Neuronal stem cell (in vitro differentiated cells): ENCODE measurements at regions not wholly inside any gene's neighbourhood (a gene's known extent, or its start where the extent isn't known, plus 50 kb on each side); places are given as distances from the start of the nearest gene placed in this dataset.
A peak's percentile ranks its signal among the peaks of the same experiment; 100 is the strongest.
"Not testable (repeated sequence)": the region's sequence is repeated elsewhere in the genome, so short reads cannot be mapped to it uniquely, and the experiment has no call there.

Source experiments
- DNase-seq: peaks from one replicate; pipeline ENCODE4 v3.0.0-alpha.2; 2013; ENCODE audit warnings: low spot score
- H2AFZ ChIP-seq: one replicate; pipeline ENCODE4 v1.6.1; 2013; ENCODE audit warnings: mild to moderate bottlenecking, low read length, inconsistent platforms
- H2AK5ac ChIP-seq: 2 replicates; pipeline ENCODE4 v1.6.1; 2013; ENCODE audit warnings: low read depth, mild to moderate bottlenecking, inconsistent platforms, low read length, moderate library complexity, mixed read lengths
- H2BK120ac ChIP-seq: 2 replicates; pipeline ENCODE4 v1.6.1; 2013; ENCODE audit warnings: low read depth, mild to moderate bottlenecking, inconsistent platforms, low read length, moderate library complexity, mixed read lengths
- H2BK12ac ChIP-seq: one replicate; pipeline ENCODE4 v1.6.1; 2013; ENCODE audit warnings: low read length, inconsistent platforms
- H2BK15ac ChIP-seq: 2 replicates; pipeline ENCODE4 v1.6.1; 2013; ENCODE audit warnings: mild to moderate bottlenecking, low read length, inconsistent platforms, mixed read lengths
- H2BK5ac ChIP-seq: one replicate; pipeline ENCODE4 v1.6.1; 2013; ENCODE audit warnings: inconsistent platforms, mild to moderate bottlenecking, low read length, moderate library complexity
- H3K14ac ChIP-seq: one replicate; pipeline ENCODE4 v1.6.1; 2013; ENCODE audit warnings: low read length, inconsistent platforms
- H3K18ac ChIP-seq: 2 replicates; pipeline ENCODE4 v1.6.1; 2013; ENCODE audit warnings: low read length, inconsistent platforms
- H3K23ac ChIP-seq: 2 replicates; pipeline ENCODE4 v1.6.1; 2013; ENCODE audit warnings: low read depth, mild to moderate bottlenecking, mixed read lengths, low read length, inconsistent platforms; ENCODE audit not compliant: poor library complexity
- H3K27ac ChIP-seq: replicated peaks from 3 replicates; pipeline ENCODE4 v1.5.1; 2013; ENCODE audit warnings: low read length, inconsistent platforms
- H3K27me3 ChIP-seq, 3 experiments: 2 replicates each; pipeline ENCODE4 v1.6.1; 2013; ENCODE audit warnings: low read length in 3 of 3, mild to moderate bottlenecking in 2 of 3, inconsistent platforms in 1 of 3, low read depth in 1 of 3, mixed read lengths in 1 of 3, moderate library complexity in 1 of 3; ENCODE audit not compliant: control insufficient read depth in 3 of 3, insufficient read depth in 3 of 3
- H3K36me3 ChIP-seq, 2 donors: replicated peaks in 1 of 2; 2 replicates each; pipeline ENCODE4 v1.6.1; 2013; ENCODE audit warnings: low read length in 2 of 2; ENCODE audit not compliant: control insufficient read depth in 2 of 2, insufficient read depth in 2 of 2
- H3K4ac ChIP-seq: 2 replicates; pipeline ENCODE4 v1.6.1; 2013; ENCODE audit warnings: inconsistent platforms, mild to moderate bottlenecking, low read length, moderate library complexity
- H3K4me1 ChIP-seq, 2 donors: 1 replicate in 1 of 2; 2 replicates in 1 of 2; pipeline ENCODE4 v1.6.1; 2013; ENCODE audit warnings: low read length in 2 of 2, low read depth in 1 of 2; ENCODE audit not compliant: control insufficient read depth in 2 of 2, insufficient read depth in 1 of 2
- H3K4me2 ChIP-seq: one replicate; pipeline ENCODE4 v1.6.1; 2013; ENCODE audit warnings: mild to moderate bottlenecking, low read length, inconsistent platforms; ENCODE audit not compliant: insufficient read depth, poor library complexity, severe bottlenecking
- H3K4me3 ChIP-seq, 2 donors: 2 replicates each; pipeline ENCODE4 v1.5.1; 2013; ENCODE audit warnings: low read length in 2 of 2, mild to moderate bottlenecking in 2 of 2, inconsistent platforms in 1 of 2, moderate library complexity in 1 of 2
- H3K79me1 ChIP-seq: one replicate; pipeline ENCODE4 v1.6.1; 2013; ENCODE audit warnings: low read depth, mild to moderate bottlenecking, inconsistent platforms, low read length, moderate library complexity
- H3K9ac ChIP-seq: one replicate; pipeline ENCODE4 v1.6.1; 2013; ENCODE audit warnings: mild to moderate bottlenecking, low read depth, low read length, inconsistent platforms; ENCODE audit not compliant: poor library complexity
- H3K9me3 ChIP-seq, 2 donors: replicated peaks in 1 of 2; 2 replicates each; pipeline versions ENCODE3 to v1.6.1; 2013; ENCODE audit warnings: low read length in 2 of 2, mild to moderate bottlenecking in 2 of 2, inconsistent platforms in 1 of 2, low read depth in 1 of 2, mixed read lengths in 1 of 2, moderate library complexity in 1 of 2; ENCODE audit not compliant: control insufficient read depth in 2 of 2, insufficient read depth in 1 of 2
- H4K8ac ChIP-seq: one replicate; pipeline ENCODE4 v1.6.1; 2013; ENCODE audit warnings: low read depth, mild to moderate bottlenecking, inconsistent platforms, low read length, moderate library complexity
- H4K91ac ChIP-seq: one replicate; pipeline ENCODE4 v1.6.1; 2013; ENCODE audit warnings: low read length, low read depth, mild to moderate bottlenecking, inconsistent platforms; ENCODE audit not compliant: poor library complexity
- WGBS, 2 donors: extraction: QIAGEN DNeasy Blood & Tissue Kit; methylation state at CpG; one replicate each; pipeline ENCODE4 v1.1.7; 2013; ENCODE audit warnings: missing lambda C conversion rate in 2 of 2, mixed read lengths in 1 of 2; ENCODE audit not compliant: insufficient read length in 2 of 2, insufficient replicate concordance in 1 of 2; ENCODE audit errors: extremely low coverage in 2 of 2; 5-methylcytosine and 5-hydroxymethylcytosine counted together

- not testable (repeated sequence) for H2BK12ac ChIP-seq, H3K36me3 ChIP-seq, H2BK5ac ChIP-seq, H4K91ac ChIP-seq, H2BK120ac ChIP-seq, H2AK5ac ChIP-seq, H3K4me2 ChIP-seq, H3K18ac ChIP-seq, DNase-seq, H3K9me3 ChIP-seq, H3K27me3 ChIP-seq, H3K4me1 ChIP-seq, H3K14ac ChIP-seq, H3K23ac ChIP-seq, H3K79me1 ChIP-seq, H2AFZ ChIP-seq, H3K9ac ChIP-seq, H3K4ac ChIP-seq, H2BK15ac ChIP-seq, H3K4me3 ChIP-seq, H3K27ac ChIP-seq, H4K8ac ChIP-seq
- no CpG with 5 or more reads among the region's 40 CpGs for WGBS, 2 donors
Measured at GRCh38 chr21:22818681-22819485, 1820.7 kb downstream of the NCAM2 start.

GRCh38 chr21:22827422-22827821, 1829.2 kb downstream of the NCAM2 start:
- Histone ChIP-seq H3K4me3 (no peak overlapping the region), H2BK12ac (no peak overlapping the region), H2BK5ac (no peak overlapping the region), H3K14ac (no peak overlapping the region), H3K4me2 (no peak overlapping the region), H2AK5ac (no peak overlapping the region), H2BK15ac (no peak overlapping the region), H3K36me3 (no peaks in the 10 kb centered on the region), H3K4ac (no peak overlapping the region), H3K27me3 (no peaks in the 10 kb centered on the region), H3K9ac (no peak overlapping the region), H3K4me1 (no peaks in the 10 kb centered on the region), H3K23ac (no peak overlapping the region), H3K79me1 (no peaks in the 10 kb centered on the region), H2BK120ac (no peak overlapping the region), H3K9me3 (peaks cover 0 to 11% of the 10 kb centered on the region in 2 donors), H4K8ac (no peak overlapping the region), H3K27ac (no peak overlapping the region), H2AFZ (no peak overlapping the region), H4K91ac (no peak overlapping the region), H3K18ac (no peak overlapping the region)
- no peak for DNase-seq

GRCh38 chr21:22842875-22843274, 1844.7 kb downstream of the NCAM2 start:
- Histone ChIP-seq H2AK5ac (no peak overlapping the region), H2BK12ac (no peak overlapping the region), H4K8ac (no peak overlapping the region), H3K23ac (no peak overlapping the region), H3K4me1 (peaks cover 0 to 2% of the 10 kb centered on the region in 2 donors), H3K27me3 (no peaks in the 10 kb centered on the region), H2BK15ac (no peak overlapping the region), H3K14ac (no peak overlapping the region), H4K91ac (no peak overlapping the region), H2BK120ac (no peak overlapping the region), H3K9me3 (peaks cover 0 to 3% of the 10 kb centered on the region in 2 donors), H3K36me3 (no peaks in the 10 kb centered on the region), H3K9ac (no peak overlapping the region), H3K4me3 (no peak overlapping the region), H3K27ac (no peak overlapping the region), H3K79me1 (no peaks in the 10 kb centered on the region), H2BK5ac (no peak overlapping the region), H3K4ac (no peak overlapping the region), H3K18ac (no peak overlapping the region), H2AFZ (peak overlapping the region; percentile 15), H3K4me2 (no peak overlapping the region)
- no CpG with 5 or more reads among the region's 3 CpGs for whole genome bisulfite sequencing, 2 donors
- no peak for DNase-seq

GRCh38 chr21:22855581-22855980, 1857.4 kb downstream of the NCAM2 start:
- Histone ChIP-seq H3K9ac (no peak overlapping the region), H3K4ac (no peak overlapping the region), H3K4me3 (no peak overlapping the region), H3K27ac (no peak overlapping the region), H4K8ac (no peak overlapping the region), H3K79me1 (no peaks in the 10 kb centered on the region), H3K4me1 (no peaks in the 10 kb centered on the region), H3K14ac (no peak overlapping the region), H2BK5ac (no peak overlapping the region), H2BK15ac (no peak overlapping the region), H3K9me3 (no peaks in the 10 kb centered on the region), H2BK12ac (no peak overlapping the region), H2AFZ (no peak overlapping the region), H3K23ac (no peak overlapping the region), H3K4me2 (no peak overlapping the region), H2AK5ac (no peak overlapping the region), H3K27me3 (no peaks in the 10 kb centered on the region), H3K18ac (no peak overlapping the region), H2BK120ac (no peak overlapping the region), H4K91ac (no peak overlapping the region), H3K36me3 (no peaks in the 10 kb centered on the region)
- no CpG with 5 or more reads among the region's 1 CpG for WGBS, 2 donors
- no peak for DNase-seq
